ENCODE measurements at regions not wholly inside any gene's neighbourhood (a gene's known extent, or its start where the extent isn't known, plus 50 kb on each side); places are given as distances from the start of the nearest gene placed in this dataset.

DNA sequence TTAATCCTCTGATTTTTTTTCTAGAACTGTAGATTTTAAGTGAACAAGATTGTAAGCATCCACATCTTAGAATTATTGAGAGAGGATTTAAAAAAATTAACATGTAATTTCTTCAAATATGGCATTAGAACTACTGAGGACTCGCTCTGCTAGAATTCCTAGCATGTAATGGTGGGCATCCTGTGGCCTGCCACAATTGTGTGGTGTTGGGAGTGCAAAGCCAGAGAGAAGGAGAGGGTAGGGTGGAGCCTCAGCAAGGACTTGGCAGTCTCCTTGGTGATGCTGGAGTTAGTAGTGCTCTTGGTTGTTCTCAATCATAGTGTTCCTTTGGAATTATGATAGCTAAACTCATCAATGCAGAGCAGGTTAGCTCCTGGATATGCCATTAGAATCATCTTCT lies 443.9 kb upstream of the TBL1XR1 start:
- TF ChIP-seq RAD21 (conservative IDR thresholded peaks at IDR 0.05) (no peak), TAF1 (IDR thresholded peaks at IDR 0.05; ENCODE audit: low read depth) (no peak), EZH2 (IDR thresholded peaks at IDR 0.05; ENCODE audit: borderline replicate concordance, insufficient read depth, low read length, poor library complexity, severe bottlenecking) (no peak)

All from neural cell (in vitro differentiated cells).